ENCODE measurements at regions not wholly inside any gene's neighbourhood (a gene's known extent, or its start where the extent isn't known, plus 50 kb on each side); places are given as distances from the start of the nearest gene placed in this dataset.

- ChIA-PET CTCF (no interaction called here), POLR2A (ENCODE audit: unreplicated experiment) (no interaction called here)
- no peaks in the 10 kb centered on the region for H3K9me1 ChIP-seq (ENCODE audit: insufficient read depth, low read length)
- H3K79me1 ChIP-seq (ENCODE audit: low read depth in 1 of 2, low read length in 2 of 2): no peaks in the 10 kb centered on the region
- WGBS, 2 experiments (ENCODE audit: extremely low coverage in 2 of 2, insufficient read length in 1 of 2): 25% methylated on average over 8 of the region's 25 CpGs; no CpG with 5 or more reads in 1 of the 2 experiments
- H3K18ac ChIP-seq (ENCODE audit: low read depth, low read length): no peak overlapping the region
- no peak overlapping the region for H4K5ac ChIP-seq (ENCODE audit: low read depth, low read length)
- no peak overlapping the region for H4K91ac ChIP-seq (ENCODE audit: insufficient read depth, low read depth, low read length)
- no peak overlapping the region for H3K56ac ChIP-seq (ENCODE audit: extremely low read depth, insufficient read depth, low read length)
- in situ Hi-C loops (cut with MboI; ENCODE audit: low sequenced_read_pairs): no loop called here
- no peak overlapping the region for H4K8ac ChIP-seq (ENCODE audit: low read depth in 2 of 2, low read length in 2 of 2)
- no peak overlapping the region for H2AFZ ChIP-seq (replicated peaks; ENCODE audit: low read length, poor library complexity)
- TF ChIP-seq POLR2A (IDR thresholded peaks at IDR 0.05; ENCODE audit: low read depth, low read length): no peak
- no peak for TF ChIP-seq BHLHE40 (IDR thresholded peaks at IDR 0.05; ENCODE audit: low read depth, low read length)
- TF ChIP-seq RFX5 (IDR thresholded peaks at IDR 0.05; ENCODE audit: low read depth, low read length): no peak
- TF ChIP-seq MAFK (IDR thresholded peaks at IDR 0.05; ENCODE audit: low read depth, low read length): no peak
- no peak for TF ChIP-seq MXI1 (IDR thresholded peaks at IDR 0.05; ENCODE audit: borderline replicate concordance, low read depth, low read length)
- TF ChIP-seq CHD1 (IDR thresholded peaks at IDR 0.05; ENCODE audit: low read depth, low read length): no peak
- TF ChIP-seq RCOR1 (IDR thresholded peaks at IDR 0.05; ENCODE audit: insufficient replicate concordance, low read length): no peak
- no peak for TF ChIP-seq ELK1 (IDR thresholded peaks at IDR 0.05; ENCODE audit: borderline replicate concordance, low read depth, low read length)
- no peak for TF ChIP-seq FOS (IDR thresholded peaks at IDR 0.05; ENCODE audit: low read depth, low read length)
- no peak for TF ChIP-seq RAD21 (IDR thresholded peaks at IDR 0.05; ENCODE audit: low read length)
- no peak for TF ChIP-seq CEBPB (IDR thresholded peaks at IDR 0.05; ENCODE audit: low read depth, low read length)
- no peak for TF ChIP-seq CTCF (conservative IDR thresholded peaks at IDR 0.05; ENCODE audit: low read depth, low read length)
- no peak for TF ChIP-seq USF2 (IDR thresholded peaks at IDR 0.05; ENCODE audit: low read depth, low read length)
- no peak for TF ChIP-seq SMC3 (IDR thresholded peaks at IDR 0.05; ENCODE audit: low read depth, low read length)
- no peak for TF ChIP-seq MAZ (IDR thresholded peaks at IDR 0.05; ENCODE audit: borderline replicate concordance, low read depth, low read length)
- TF ChIP-seq NFE2L2 (IDR thresholded peaks at IDR 0.05; ENCODE audit: low read depth, low read length): no peak
- no peak overlapping the region for H2BK20ac ChIP-seq (ENCODE audit: low read depth, low read length)
- H3K36me3 ChIP-seq (ENCODE audit: control insufficient read depth, insufficient read depth, low read length): no peaks in the 10 kb centered on the region
- H3K4me3 ChIP-seq (ENCODE audit: insufficient read depth, low read depth, low read length): no peak overlapping the region
- H3K23ac ChIP-seq (ENCODE audit: low read depth, low read length): no peak overlapping the region
- intact Hi-C loops (cut with micrococcal nuclease): no loop called here
- ATAC-seq (ENCODE audit: low read depth): no peak
- DNase-seq: no peak
- no peaks in the 10 kb centered on the region for H4K20me1 ChIP-seq (ENCODE audit: insufficient read depth, low read length)
- H3K4me2 ChIP-seq (ENCODE audit: low read depth, low read length): no peak overlapping the region
- no peaks in the 10 kb centered on the region for H3K27me3 ChIP-seq (ENCODE audit: control insufficient read depth, insufficient read depth, low read length)
- dilution Hi-C loops (cut with HindIII; ENCODE audit: low sequenced_read_pairs, unreplicated experiment): no loop called here
- BruUV-seq (replicated peaks): no TSS peak
- no peak overlapping the region for H2AK5ac ChIP-seq (ENCODE audit: low read depth, low read length)
- H2BK15ac ChIP-seq (ENCODE audit: low read depth, low read length): no peak overlapping the region
- no peak overlapping the region for H2AK9ac ChIP-seq (replicated peaks; ENCODE audit: low read depth, low read length, poor library complexity)
- no peak overlapping the region for H2BK120ac ChIP-seq (ENCODE audit: low read depth, low read length)
- H3K9ac ChIP-seq (ENCODE audit: low read depth, low read length): no peak overlapping the region
- no peak overlapping the region for H3K4ac ChIP-seq (ENCODE audit: low read depth, low read length)
- H3K14ac ChIP-seq (replicated peaks; ENCODE audit: low read depth, low read length): no peak overlapping the region
- H3K4me1 ChIP-seq (ENCODE audit: control insufficient read depth, insufficient read depth, low read length): no peaks in the 10 kb centered on the region
- H2BK5ac ChIP-seq (ENCODE audit: low read depth, low read length, poor library complexity, severe bottlenecking): no peak overlapping the region
- peaks cover 7% of the 10 kb centered on the region; the same call in 1 of the 2 replicates for H3K9me3 ChIP-seq (ENCODE audit: control insufficient read depth, insufficient read depth, low read length)
- H3K27ac ChIP-seq (ENCODE audit: insufficient read depth, low read length): no peak overlapping the region
These were observed 534.2 kb downstream of the TBC1D22A start for GRCh38 chr22:47296405-47297260.

Data from IMR-90 (cell line).